GM12891 (cell line): ENCODE measurements at regions not wholly inside any gene's neighbourhood (a gene's known extent, or its start where the extent isn't known, plus 50 kb on each side); places are given as distances from the start of the nearest gene placed in this dataset.

Source experiments
- POLR2A ChIP-seq: IDR thresholded peaks from 2 replicates; pipeline ENCODE4 v1.6.1; 2011; ENCODE audit warnings: low read depth, low read length, control low read depth
- POLR2AphosphoS5 ChIP-seq: IDR thresholded peaks from 2 replicates; pipeline ENCODE4 v1.6.1; 2011; ENCODE audit warnings: low read depth, low read length, control low read depth
- SPI1 ChIP-seq: IDR thresholded peaks from 2 replicates; pipeline ENCODE4 v1.6.1; 2011; ENCODE audit warnings: low read depth, low read length, control low read depth
- TAF1 ChIP-seq: IDR thresholded peaks from 2 replicates; pipeline ENCODE4 v1.6.1; 2011; ENCODE audit warnings: low read depth, low read length, control low read depth

DNA sequence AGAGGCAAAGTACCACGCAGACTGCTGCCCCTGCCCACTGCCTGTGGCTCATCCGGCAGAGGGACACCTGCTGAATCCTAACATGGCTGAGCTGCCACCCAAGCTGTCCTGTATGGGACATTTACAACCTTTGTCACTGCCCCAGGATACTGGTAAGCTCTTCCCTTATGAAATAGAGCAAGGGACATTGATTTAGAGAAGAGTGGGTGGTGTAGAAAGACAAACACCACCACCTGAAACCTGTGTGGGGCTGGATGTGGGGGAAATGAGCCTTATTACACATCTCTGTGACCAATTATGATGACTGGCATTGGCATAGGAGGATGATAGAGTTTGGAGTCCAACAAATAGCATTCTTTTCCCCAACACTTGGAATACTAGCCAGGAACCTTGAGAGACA lies 81.2 kb upstream of the GZMB start:
- TF ChIP-seq POLR2A (no peak), SPI1 (no peak), POLR2AphosphoS5 (no peak), TAF1 (no peak)
